Stimulated activated memory B cell treated with anti-CD40 and anti-IgM and Interleukin-4, amounts not matched to agents 10 μg/mL and 1 μg/mL and 100 μg/mL, for 72 hours (primary cell): ENCODE measurements at regions not wholly inside any gene's neighbourhood (a gene's known extent, or its start where the extent isn't known, plus 50 kb on each side); places are given as distances from the start of the nearest gene placed in this dataset.
"Not testable (repeated sequence)": the region's sequence is repeated elsewhere in the genome, so short reads cannot be mapped to it uniquely, and the experiment has no call there.

Experiments
- ATAC-seq: fragments of 150-1000 bp; cut with Tn5 transposase; 2 replicates; pipeline ENCODE4 v1.10.0; 2021
- H3K27ac Mint-ChIP-seq: one replicate; pipeline ENCODE4 v1.8.0; 2022; ENCODE audit warnings: mild to moderate bottlenecking, mixed read lengths
- H3K27me3 Mint-ChIP-seq: one replicate; pipeline ENCODE4 v1.8.0; 2022; ENCODE audit warnings: mixed read lengths
- H3K36me3 Mint-ChIP-seq: one replicate; pipeline ENCODE4 v1.8.0; 2022; ENCODE audit warnings: mixed read lengths
- H3K4me1 Mint-ChIP-seq: one replicate; pipeline ENCODE4 v1.8.0; 2022; ENCODE audit warnings: mixed read lengths
- H3K4me3 Mint-ChIP-seq: one replicate; pipeline ENCODE4 v1.8.0; 2022; ENCODE audit warnings: mild to moderate bottlenecking, moderate library complexity, mixed read lengths
- H3K9me3 Mint-ChIP-seq: one replicate; pipeline ENCODE4 v1.8.0; 2022; ENCODE audit warnings: mixed read lengths

- H3K27ac Mint-ChIP-seq: no peak overlapping the region
- H3K36me3 Mint-ChIP-seq: no peaks in the 10 kb centered on the region
- H3K4me3 Mint-ChIP-seq: no peak overlapping the region
- no peaks in the 10 kb centered on the region for H3K4me1 Mint-ChIP-seq
- ATAC-seq: no peak
- H3K9me3 Mint-ChIP-seq: no peaks in the 10 kb centered on the region
- H3K27me3 Mint-ChIP-seq: peaks cover 9% of the 10 kb centered on the region
Measured at GRCh38 chr11:103602840-103603239, 433.6 kb upstream of the DDI1 start.

- H3K9me3 Mint-ChIP-seq: no peaks in the 10 kb centered on the region
- no peak overlapping the region for H3K27ac Mint-ChIP-seq
Measured at GRCh38 chr11:103604310-103604709, 432.1 kb upstream of the DDI1 start.

GRCh38 chr11:103608566-103608965 lies 427.9 kb upstream of the DDI1 start:
- ATAC-seq: no peak
- Mint-ChIP-seq H3K36me3 (no peaks in the 10 kb centered on the region), H3K9me3 (peaks cover 2% of the 10 kb centered on the region), H3K4me3 (no peak overlapping the region), H3K4me1 (no peaks in the 10 kb centered on the region), H3K27ac (no peak overlapping the region), H3K27me3 (peaks cover 22% of the 10 kb centered on the region)

More at GRCh38 chr11:103604310-103604709, 432.1 kb upstream of the DDI1 start:
- no peak overlapping the region for H3K4me3 Mint-ChIP-seq
- H3K27me3 Mint-ChIP-seq: peaks cover 14% of the 10 kb centered on the region
- ATAC-seq: no peak
- H3K36me3 Mint-ChIP-seq: no peaks in the 10 kb centered on the region
- no peaks in the 10 kb centered on the region for H3K4me1 Mint-ChIP-seq

- ATAC-seq: no peak
- Mint-ChIP-seq H3K9me3 (peaks cover 2% of the 10 kb centered on the region), H3K36me3 (no peaks in the 10 kb centered on the region), H3K4me1 (no peaks in the 10 kb centered on the region), H3K27me3 (peaks cover 22% of the 10 kb centered on the region), H3K4me3 (no peak overlapping the region), H3K27ac (no peak overlapping the region)
Measured at GRCh38 chr11:103609117-103610066, 427.0 kb upstream of the DDI1 start.

- H3K4me1 Mint-ChIP-seq: no peaks in the 10 kb centered on the region
- H3K27me3 Mint-ChIP-seq: peaks cover 14% of the 10 kb centered on the region
- H3K36me3 Mint-ChIP-seq: no peaks in the 10 kb centered on the region
- no peak overlapping the region for H3K4me3 Mint-ChIP-seq
- H3K9me3 Mint-ChIP-seq: peaks cover 2% of the 10 kb centered on the region
- H3K27ac Mint-ChIP-seq: no peak overlapping the region
- no peak for ATAC-seq
Measured at GRCh38 chr11:103610435-103610834, 426.0 kb upstream of the DDI1 start.

GRCh38 chr11:103611526-103612260 lies 424.7 kb upstream of the DDI1 start:
- not testable (repeated sequence) for H3K4me3 Mint-ChIP-seq, ATAC-seq, H3K4me1 Mint-ChIP-seq, H3K27ac Mint-ChIP-seq, H3K9me3 Mint-ChIP-seq, H3K36me3 Mint-ChIP-seq
- peaks cover 13% of the 10 kb centered on the region for H3K27me3 Mint-ChIP-seq

- peaks cover 13% of the 10 kb centered on the region for H3K27me3 Mint-ChIP-seq
- ATAC-seq, H3K4me3 Mint-ChIP-seq, H3K36me3 Mint-ChIP-seq, H3K4me1 Mint-ChIP-seq, H3K9me3 Mint-ChIP-seq, H3K27ac Mint-ChIP-seq: not testable (repeated sequence)
Measured at GRCh38 chr11:103612451-103612850, 424.0 kb upstream of the DDI1 start.

GRCh38 chr11:103616586-103616985 lies 419.9 kb upstream of the DDI1 start:
- H3K4me3 Mint-ChIP-seq, ATAC-seq, H3K9me3 Mint-ChIP-seq, H3K36me3 Mint-ChIP-seq, H3K4me1 Mint-ChIP-seq, H3K27me3 Mint-ChIP-seq, H3K27ac Mint-ChIP-seq: not testable (repeated sequence)

GRCh38 chr11:103618528-103618927 lies 417.9 kb upstream of the DDI1 start:
- Mint-ChIP-seq H3K27me3 (no peaks in the 10 kb centered on the region), H3K36me3 (no peaks in the 10 kb centered on the region), H3K27ac (no peak overlapping the region), H3K9me3 (no peaks in the 10 kb centered on the region), H3K4me3 (no peak overlapping the region), H3K4me1 (no peaks in the 10 kb centered on the region)
- ATAC-seq: no peak

- Mint-ChIP-seq H3K27me3 (no peaks in the 10 kb centered on the region), H3K4me3 (no peak overlapping the region), H3K27ac (no peak overlapping the region), H3K4me1 (peaks cover 3% of the 10 kb centered on the region), H3K9me3 (no peaks in the 10 kb centered on the region), H3K36me3 (no peaks in the 10 kb centered on the region)
- peak; percentile 59 for ATAC-seq
Measured at GRCh38 chr11:103619480-103619879, 417.0 kb upstream of the DDI1 start.

GRCh38 chr11:103619938-103620337 lies 416.5 kb upstream of the DDI1 start:
- Mint-ChIP-seq H3K27me3 (no peaks in the 10 kb centered on the region), H3K4me3 (no peak overlapping the region), H3K4me1 (peaks cover 8% of the 10 kb centered on the region), H3K9me3 (no peaks in the 10 kb centered on the region), H3K27ac (no peak overlapping the region), H3K36me3 (no peaks in the 10 kb centered on the region)
- no peak for ATAC-seq

- H3K4me1 Mint-ChIP-seq: peaks cover 11% of the 10 kb centered on the region
- no peak overlapping the region for H3K4me3 Mint-ChIP-seq
- no peak for ATAC-seq
- H3K9me3 Mint-ChIP-seq: no peaks in the 10 kb centered on the region
- no peaks in the 10 kb centered on the region for H3K27me3 Mint-ChIP-seq
- no peak overlapping the region for H3K27ac Mint-ChIP-seq
- no peaks in the 10 kb centered on the region for H3K36me3 Mint-ChIP-seq
Measured at GRCh38 chr11:103622296-103622695, 414.1 kb upstream of the DDI1 start.

GRCh38 chr11:103623933-103624332 lies 412.5 kb upstream of the DDI1 start:
- no peaks in the 10 kb centered on the region for H3K9me3 Mint-ChIP-seq
- no peak overlapping the region for H3K27ac Mint-ChIP-seq
- no peak overlapping the region for H3K4me3 Mint-ChIP-seq
- peaks cover 11% of the 10 kb centered on the region for H3K4me1 Mint-ChIP-seq
- no peaks in the 10 kb centered on the region for H3K36me3 Mint-ChIP-seq
- no peak for ATAC-seq
- H3K27me3 Mint-ChIP-seq: no peaks in the 10 kb centered on the region

GRCh38 chr11:103624708-103625623 lies 411.5 kb upstream of the DDI1 start:
- peaks cover 11% of the 10 kb centered on the region for H3K4me1 Mint-ChIP-seq
- H3K27me3 Mint-ChIP-seq: no peaks in the 10 kb centered on the region
- no peak overlapping the region for H3K27ac Mint-ChIP-seq
- ATAC-seq: no peak
- H3K36me3 Mint-ChIP-seq: no peaks in the 10 kb centered on the region
- no peak overlapping the region for H3K4me3 Mint-ChIP-seq
- no peaks in the 10 kb centered on the region for H3K9me3 Mint-ChIP-seq

- H3K9me3 Mint-ChIP-seq: no peaks in the 10 kb centered on the region
- peaks cover 11% of the 10 kb centered on the region for H3K4me1 Mint-ChIP-seq
- H3K4me3 Mint-ChIP-seq: no peak overlapping the region
- no peak overlapping the region for H3K27ac Mint-ChIP-seq
- H3K36me3 Mint-ChIP-seq: no peaks in the 10 kb centered on the region
- no peak for ATAC-seq
- no peaks in the 10 kb centered on the region for H3K27me3 Mint-ChIP-seq
Measured at GRCh38 chr11:103625624-103625965, 410.8 kb upstream of the DDI1 start.
